Iris pigment epithelial cell (primary cell): ENCODE measurements at regions not wholly inside any gene's neighbourhood (a gene's known extent, or its start where the extent isn't known, plus 50 kb on each side); places are given as distances from the start of the nearest gene placed in this dataset.
"Not testable (repeated sequence)": the region's sequence is repeated elsewhere in the genome, so short reads cannot be mapped to it uniquely, and the experiment has no call there.

Experiments used
- DNase-seq: peaks from one replicate; pipeline ENCODE4 v3.0.0-alpha.2; 2011; ENCODE audit warnings: low read depth

- DNase-seq = no peak
These were observed 878.6 kb upstream of the MANEA start for GRCh38 chr6:94698773-94699172.

- not testable (repeated sequence) for DNase-seq
These were observed 890.1 kb upstream of the MANEA start for GRCh38 chr6:94687255-94687654.

GRCh38 chr6:94683409-94683808 lies 893.9 kb upstream of the MANEA start:
- no peak for DNase-seq

- no peak for DNase-seq
These were observed 896.6 kb upstream of the MANEA start for GRCh38 chr6:94680669-94681212.

GRCh38 chr6:94673251-94673650 lies 904.1 kb upstream of the MANEA start:
- no peak for DNase-seq

GRCh38 chr6:94670017-94670416 lies 907.3 kb upstream of the MANEA start:
- no peak for DNase-seq

GRCh38 chr6:94668876-94669275 lies 908.5 kb upstream of the MANEA start:
- DNase-seq = no peak

GRCh38 chr6:94658929-94659328 lies 918.4 kb upstream of the MANEA start:
- DNase-seq = no peak

GRCh38 chr6:94651239-94651638 lies 926.1 kb upstream of the MANEA start:
- no peak for DNase-seq

- no peak for DNase-seq
These were observed 932.1 kb upstream of the MANEA start for GRCh38 chr6:94645191-94645590.

- DNase-seq = no peak
These were observed 937.8 kb upstream of the MANEA start for GRCh38 chr6:94639564-94639963.

GRCh38 chr6:94636780-94637385 lies 940.5 kb upstream of the MANEA start:
- peak; percentile 1 for DNase-seq

GRCh38 chr6:94623586-94623985 lies 953.7 kb upstream of the MANEA start:
- no peak for DNase-seq

GRCh38 chr6:94622783-94623182 lies 954.6 kb upstream of the MANEA start:
- no peak for DNase-seq

- DNase-seq = no peak
These were observed 976.7 kb upstream of the MANEA start for GRCh38 chr6:94600636-94601035.

- no peak for DNase-seq
These were observed 979.8 kb upstream of the MANEA start for GRCh38 chr6:94597487-94597886.

- no peak for DNase-seq
These were observed 986.9 kb upstream of the MANEA start for GRCh38 chr6:94590416-94590815.

- no peak for DNase-seq
These were observed 989.0 kb upstream of the MANEA start for GRCh38 chr6:94588301-94588700.

GRCh38 chr6:94584211-94584610 lies 993.1 kb upstream of the MANEA start:
- DNase-seq = no peak

GRCh38 chr6:94570581-94570980 lies 1006.8 kb upstream of the MANEA start:
- DNase-seq = no peak

GRCh38 chr6:94562846-94563245 lies 1014.5 kb upstream of the MANEA start:
- DNase-seq = no peak

- no peak for DNase-seq
These were observed 1017.4 kb upstream of the MANEA start for GRCh38 chr6:94559829-94560537.

- DNase-seq = not testable (repeated sequence)
These were observed 1020.1 kb upstream of the MANEA start for GRCh38 chr6:94557207-94557606.

GRCh38 chr6:94548201-94548600 lies 1029.1 kb upstream of the MANEA start:
- no peak for DNase-seq
